ENCODE measurements at regions not wholly inside any gene's neighbourhood (a gene's known extent, or its start where the extent isn't known, plus 50 kb on each side); places are given as distances from the start of the nearest gene placed in this dataset.

GRCh38 chr3:124043023-124043422 lies 51.1 kb upstream of the ROPN1 start:
- Histone ChIP-seq H3K4me3 (replicated peaks in 1 of 3; ENCODE audit: insufficient read depth in 1 of 3, low read depth in 2 of 3, low read length in 3 of 3) (no peak overlapping the region), H3K4me1 (ENCODE audit: insufficient read depth, low read length) (no peaks in the 10 kb centered on the region), H3K9ac (ENCODE audit: insufficient read depth, low read depth, low read length) (no peak overlapping the region), H3K36me3 (replicated peaks in 1 of 2; ENCODE audit: control insufficient read depth in 1 of 2, insufficient read depth in 2 of 2, low read length in 2 of 2) (no peaks in the 10 kb centered on the region), H3K9me3 (ENCODE audit: low read length) (no peaks in the 10 kb centered on the region), H3K79me2 (ENCODE audit: insufficient read depth, low read length) (no peaks in the 10 kb centered on the region), H2AFZ (ENCODE audit: low read length) (no peak overlapping the region), H4K20me1 (ENCODE audit: insufficient read depth, low read length) (no peaks in the 10 kb centered on the region), H3K4me2 (ENCODE audit: low read depth, low read length) (no peak overlapping the region), H3K27me3 (ENCODE audit: control insufficient read depth in 1 of 2, insufficient read depth in 2 of 2, low read length in 2 of 2) (peaks cover 0 to 5% of the 10 kb centered on the region in 2 experiments; a peak in 2 of 5 replicates), H3K27ac (ENCODE audit: extremely low read length, insufficient read depth, low read length) (no peak overlapping the region)
- no TSS peak for BruUV-seq (replicated peaks)
- intact Hi-C loops (cut with micrococcal nuclease; ENCODE audit: unreplicated experiment), result no loop called here
- DNase-seq (ENCODE audit: low spot score) (no peak), FAIRE-seq (no peak), ATAC-seq (no peak)
- no peak for TF ChIP-seq ZNF674 (CRISPR knock-in tag; IDR thresholded peaks at IDR 0.05; ENCODE audit: low read depth)
- no peak for TF ChIP-seq TBL1XR1 (IDR thresholded peaks at IDR 0.05; ENCODE audit: borderline replicate concordance, low read length, partially characterized antibody)
- TF ChIP-seq KLF9 (CRISPR knock-in tag; IDR thresholded peaks at IDR 0.05; ENCODE audit: low read depth), result no peak
- 46% methylated on average over 1 of the region's 1 CpG for WGBS (ENCODE audit: low lambda C conversion rate)
- ChIA-PET POLR2A (no interaction called here), CTCF (ENCODE audit: low intra/inter-chr PET ratio, low total read pairs) (no interaction called here)
- in situ Hi-C loops (cut with HindIII; ENCODE audit: extremely low pct_ligation_motif_present, low pct_unique_long_range_greater_than_20kb), result no loop called here

- POLR2A ChIA-PET, result no interaction called here
- no peaks in the 10 kb centered on the region for H3K9me3 ChIP-seq (ENCODE audit: low read length)
- FAIRE-seq (no peak), ATAC-seq (no peak), DNase-seq (ENCODE audit: low spot score) (no peak)
- intact Hi-C loops (cut with micrococcal nuclease; ENCODE audit: unreplicated experiment) (no loop called here), in situ Hi-C loops (cut with HindIII; ENCODE audit: extremely low pct_ligation_motif_present, low pct_unique_long_range_greater_than_20kb) (no loop called here)
- no peaks in the 10 kb centered on the region for H3K4me1 ChIP-seq (ENCODE audit: insufficient read depth, low read length)
- H3K36me3 ChIP-seq (replicated peaks in 1 of 2; ENCODE audit: control insufficient read depth in 1 of 2, insufficient read depth in 2 of 2, low read length in 2 of 2), result no peaks in the 10 kb centered on the region
- no peak overlapping the region for H3K27ac ChIP-seq (ENCODE audit: extremely low read length, insufficient read depth, low read length)
- H3K27me3 ChIP-seq (ENCODE audit: control insufficient read depth in 1 of 2, insufficient read depth in 2 of 2, low read length in 2 of 2), result peaks cover 0 to 16% of the 10 kb centered on the region in 2 experiments; a peak in 2 of 5 replicates
- H3K4me3 ChIP-seq (replicated peaks in 1 of 3; ENCODE audit: insufficient read depth in 1 of 3, low read depth in 2 of 3, low read length in 3 of 3), result no peak overlapping the region
- 4% methylated on average over 3 of the region's 3 CpGs for WGBS (ENCODE audit: low lambda C conversion rate)
- CTCF ChIA-PET (ENCODE audit: low intra/inter-chr PET ratio, low total read pairs), result no interaction called here
- no peak overlapping the region for H3K9ac ChIP-seq (ENCODE audit: insufficient read depth, low read depth, low read length)
- TF ChIP-seq PHF5A (CRISPR knock-in tag; IDR thresholded peaks at IDR 0.05; ENCODE audit: low read depth, unreplicated experiment), result no peak
- TF ChIP-seq TSC22D2 (CRISPR knock-in tag; IDR thresholded peaks at IDR 0.05; ENCODE audit: borderline replicate concordance), result no peak
- no peak for TF ChIP-seq STAG1 (CRISPR knock-in tag; IDR thresholded peaks at IDR 0.05)
- no peak for TF ChIP-seq ARNT2 (CRISPR knock-in tag; IDR thresholded peaks at IDR 0.05; ENCODE audit: low read depth)
- TF ChIP-seq TEF (CRISPR knock-in tag; IDR thresholded peaks at IDR 0.05), result no peak
- TF ChIP-seq AGO2 (optimal IDR thresholded peaks at IDR 0.05; ENCODE audit: low read depth, low read length), result no peak
- no TSS peak for BruUV-seq (replicated peaks)
- no peaks in the 10 kb centered on the region for H3K79me2 ChIP-seq (ENCODE audit: insufficient read depth, low read length)
- no peak overlapping the region for H3K4me2 ChIP-seq (ENCODE audit: low read depth, low read length)
- no peak overlapping the region for H2AFZ ChIP-seq (ENCODE audit: low read length)
- no peaks in the 10 kb centered on the region for H4K20me1 ChIP-seq (ENCODE audit: insufficient read depth, low read length)
Measured at GRCh38 chr3:124044956-124045355, 53.0 kb upstream of the ROPN1 start.

All from HepG2 (cell line).